ENCODE measurements at regions not wholly inside any gene's neighbourhood (a gene's known extent, or its start where the extent isn't known, plus 50 kb on each side); places are given as distances from the start of the nearest gene placed in this dataset.

DNA sequence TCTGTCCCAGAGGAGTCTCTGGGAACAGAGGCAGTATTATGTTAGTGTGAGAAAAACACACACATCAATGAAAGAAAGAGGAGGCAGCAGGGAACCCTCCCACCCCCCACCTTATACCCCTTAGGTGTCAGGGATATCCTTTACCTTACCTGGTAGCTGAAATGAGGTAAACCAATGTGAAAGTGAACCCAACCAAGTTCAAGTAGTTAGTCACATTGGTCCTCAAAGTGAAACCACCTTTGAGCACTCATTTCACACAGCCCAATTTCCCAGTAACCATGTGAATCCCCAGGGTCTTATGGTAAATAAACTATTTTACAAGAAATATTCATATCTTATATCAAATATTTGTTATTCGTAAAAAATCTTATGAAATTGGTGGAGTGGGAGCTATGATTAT is 377.8 kb downstream of the LRATD1 start:
- Mint-ChIP-seq H3K4me3 (ENCODE audit: unreplicated experiment) (no peak overlapping the region), H3K36me3 (ENCODE audit: insufficient read depth, unreplicated experiment) (peaks cover 4% of the 10 kb centered on the region), H3K27me3 (ENCODE audit: insufficient read depth, unreplicated experiment) (no peaks in the 10 kb centered on the region), H3K27ac (ENCODE audit: low read depth, unreplicated experiment) (no peak overlapping the region), H3K4me1 (ENCODE audit: insufficient read depth, unreplicated experiment) (no peaks in the 10 kb centered on the region), H3K9me3 (ENCODE audit: unreplicated experiment) (peaks cover 8% of the 10 kb centered on the region)
- TF ChIP-seq, protein P1, sequence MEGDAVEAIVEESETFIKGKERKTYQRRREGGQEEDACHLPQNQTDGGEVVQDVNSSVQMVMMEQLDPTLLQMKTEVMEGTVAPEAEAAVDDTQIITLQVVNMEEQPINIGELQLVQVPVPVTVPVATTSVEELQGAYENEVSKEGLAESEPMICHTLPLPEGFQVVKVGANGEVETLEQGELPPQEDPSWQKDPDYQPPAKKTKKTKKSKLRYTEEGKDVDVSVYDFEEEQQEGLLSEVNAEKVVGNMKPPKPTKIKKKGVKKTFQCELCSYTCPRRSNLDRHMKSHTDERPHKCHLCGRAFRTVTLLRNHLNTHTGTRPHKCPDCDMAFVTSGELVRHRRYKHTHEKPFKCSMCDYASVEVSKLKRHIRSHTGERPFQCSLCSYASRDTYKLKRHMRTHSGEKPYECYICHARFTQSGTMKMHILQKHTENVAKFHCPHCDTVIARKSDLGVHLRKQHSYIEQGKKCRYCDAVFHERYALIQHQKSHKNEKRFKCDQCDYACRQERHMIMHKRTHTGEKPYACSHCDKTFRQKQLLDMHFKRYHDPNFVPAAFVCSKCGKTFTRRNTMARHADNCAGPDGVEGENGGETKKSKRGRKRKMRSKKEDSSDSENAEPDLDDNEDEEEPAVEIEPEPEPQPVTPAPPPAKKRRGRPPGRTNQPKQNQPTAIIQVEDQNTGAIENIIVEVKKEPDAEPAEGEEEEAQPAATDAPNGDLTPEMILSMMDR (IDR thresholded peaks at IDR 0.05; ENCODE audit: unreplicated experiment) = no peak
- ChIA-PET POLR2A (no interaction called here), CTCF (interaction anchor here (1.1 kb wide), 1 partner anchor 23 kb away, joined by 5 read pairs; no protein-coding TSS in a partner anchor)
- intact Hi-C loops (cut with micrococcal nuclease) = no loop called here
- no TSS peak for BruUV-seq (replicated peaks)
- DNase-seq (ENCODE audit: unreplicated experiment) = no peak

DNA sequence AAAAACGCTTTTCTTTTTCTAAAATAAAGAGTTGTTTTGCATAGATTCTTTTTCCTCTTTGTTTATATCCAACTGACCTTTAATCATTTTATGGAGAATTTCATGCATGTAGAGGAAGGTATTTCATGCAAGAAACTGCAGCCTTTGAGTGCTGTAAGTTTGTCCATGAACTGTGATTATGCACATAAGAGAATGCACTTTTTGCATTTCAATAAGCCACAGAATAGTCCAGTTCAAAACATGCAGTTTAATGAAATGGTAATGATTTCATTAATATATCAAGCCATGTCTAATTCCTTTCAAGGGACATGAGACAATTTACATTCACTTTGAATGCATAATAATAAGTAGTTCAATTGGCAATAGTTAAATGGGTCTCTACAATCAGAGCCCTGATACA is 386.3 kb downstream of the LRATD1 start:
- intact Hi-C loops (cut with micrococcal nuclease) = no loop called here
- CTCF ChIA-PET = no interaction called here
- H3K4me3 Mint-ChIP-seq (ENCODE audit: unreplicated experiment) = no peak overlapping the region
- DNase-seq (ENCODE audit: unreplicated experiment) = no peak
- BruUV-seq (replicated peaks) = no TSS peak
- TF ChIP-seq, protein P1 (IDR thresholded peaks at IDR 0.05; ENCODE audit: unreplicated experiment) = no peak
- peaks cover 12% of the 10 kb centered on the region for H3K9me3 Mint-ChIP-seq (ENCODE audit: unreplicated experiment)
- no peaks in the 10 kb centered on the region for H3K27me3 Mint-ChIP-seq (ENCODE audit: insufficient read depth, unreplicated experiment)
- POLR2A ChIA-PET = no interaction called here
- no peaks in the 10 kb centered on the region for H3K4me1 Mint-ChIP-seq (ENCODE audit: insufficient read depth, unreplicated experiment)
- H3K36me3 Mint-ChIP-seq (ENCODE audit: insufficient read depth, unreplicated experiment) = no peaks in the 10 kb centered on the region
- H3K27ac Mint-ChIP-seq (ENCODE audit: low read depth, unreplicated experiment) = no peak overlapping the region

DNA sequence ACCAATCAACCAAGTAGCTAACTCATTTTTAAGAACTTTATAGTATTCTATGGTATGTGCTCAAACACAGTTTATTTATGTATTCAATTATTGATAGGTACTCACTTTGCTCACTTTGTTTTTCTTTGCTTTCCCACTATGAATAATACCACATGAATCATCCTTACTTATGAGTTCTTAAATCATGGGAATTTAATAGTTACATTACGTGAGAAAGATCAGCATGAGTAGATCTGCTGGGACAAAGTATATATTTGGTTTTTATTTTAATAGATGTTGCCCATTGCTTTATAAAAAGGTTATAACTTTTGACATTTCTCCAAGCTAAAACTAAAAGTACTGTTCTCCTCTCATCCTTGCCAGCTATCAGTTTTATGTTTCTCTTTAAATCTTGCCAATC is 390.7 kb downstream of the LRATD1 start:
- TF ChIP-seq, protein P1 (IDR thresholded peaks at IDR 0.05; ENCODE audit: unreplicated experiment) = no peak
- intact Hi-C loops (cut with micrococcal nuclease) = no loop called here
- DNase-seq (ENCODE audit: unreplicated experiment) = peak; percentile 12
- Mint-ChIP-seq H3K4me1 (ENCODE audit: insufficient read depth, unreplicated experiment) (no peaks in the 10 kb centered on the region), H3K36me3 (ENCODE audit: insufficient read depth, unreplicated experiment) (no peaks in the 10 kb centered on the region), H3K27ac (ENCODE audit: low read depth, unreplicated experiment) (no peak overlapping the region), H3K4me3 (ENCODE audit: unreplicated experiment) (no peak overlapping the region), H3K9me3 (ENCODE audit: unreplicated experiment) (no peaks in the 10 kb centered on the region), H3K27me3 (ENCODE audit: insufficient read depth, unreplicated experiment) (no peaks in the 10 kb centered on the region)
- BruUV-seq (replicated peaks) = no TSS peak
- ChIA-PET CTCF (no interaction called here), POLR2A (no interaction called here)

DNA sequence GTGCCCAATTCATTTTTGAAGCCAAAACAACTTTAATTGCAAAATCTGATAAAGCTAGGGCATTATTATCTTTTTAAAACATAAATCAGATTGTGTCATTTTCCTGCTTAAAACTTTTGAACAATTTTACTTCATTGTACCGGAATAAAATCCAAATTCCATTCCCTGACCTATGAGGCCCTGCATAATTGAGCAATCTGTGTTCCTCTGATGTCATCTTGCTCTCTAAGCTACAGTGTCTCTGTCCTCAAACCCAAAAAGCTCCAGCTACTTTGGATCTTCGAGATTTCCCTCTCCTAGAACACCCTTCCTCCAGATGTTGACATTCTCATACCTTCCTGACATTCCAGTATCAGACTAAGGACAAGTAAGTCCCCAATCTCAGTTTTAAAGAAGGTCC is 395.9 kb downstream of the LRATD1 start:
- Mint-ChIP-seq H3K27ac (ENCODE audit: low read depth, unreplicated experiment) (no peak overlapping the region), H3K9me3 (ENCODE audit: unreplicated experiment) (no peaks in the 10 kb centered on the region), H3K4me3 (ENCODE audit: unreplicated experiment) (no peak overlapping the region), H3K36me3 (ENCODE audit: insufficient read depth, unreplicated experiment) (no peaks in the 10 kb centered on the region), H3K27me3 (ENCODE audit: insufficient read depth, unreplicated experiment) (peaks cover 2% of the 10 kb centered on the region), H3K4me1 (ENCODE audit: insufficient read depth, unreplicated experiment) (no peaks in the 10 kb centered on the region)
- intact Hi-C loops (cut with micrococcal nuclease) = no loop called here
- CTCF ChIA-PET = no interaction called here
- no TSS peak for BruUV-seq (replicated peaks)
- no peak for DNase-seq (ENCODE audit: unreplicated experiment)
- POLR2A ChIA-PET = interaction anchor here (0.6 kb wide), 1 partner anchor 50 kb away, joined by 3 read pairs; no protein-coding TSS in a partner anchor
- TF ChIP-seq, protein P1 (IDR thresholded peaks at IDR 0.05; ENCODE audit: unreplicated experiment) = no peak
